ENCODE measurements at regions not wholly inside any gene's neighbourhood (a gene's known extent, or its start where the extent isn't known, plus 50 kb on each side); places are given as distances from the start of the nearest gene placed in this dataset.
"Not testable (repeated sequence)": the region's sequence is repeated elsewhere in the genome, so short reads cannot be mapped to it uniquely, and the experiment has no call there.

GRCh38 chr1:230493264-230493663, 67.1 kb upstream of the PGBD5 start:
- H3K27ac ChIP-seq (ENCODE audit: low read depth in 1 of 2, low read length in 1 of 2): no peak overlapping the region
- 79% methylated on average over 3 of the region's 3 CpGs for WGBS
- no peak overlapping the region for H3K4me3 ChIP-seq (ENCODE audit: low read length in 2 of 2)
- DNase-seq (ENCODE audit: low read depth in 6 of 9, low spot score in 9 of 9): no peak
- no peaks in the 10 kb centered on the region for H3K4me1 ChIP-seq (ENCODE audit: control insufficient read depth in 2 of 2, insufficient read depth in 2 of 2, low read length in 2 of 2)
- H3K36me3 ChIP-seq (ENCODE audit: control insufficient read depth in 2 of 2, insufficient read depth in 2 of 2, low read length in 1 of 2): no peaks in the 10 kb centered on the region
- no peaks in the 10 kb centered on the region for H3K27me3 ChIP-seq (ENCODE audit: control insufficient read depth in 2 of 2, insufficient read depth in 1 of 2, low read length in 1 of 2)
- H3K9me3 ChIP-seq (ENCODE audit: control insufficient read depth in 2 of 2, insufficient read depth in 1 of 2, low read length in 1 of 2): no peaks in the 10 kb centered on the region

- 97% methylated on average over 2 of the region's 2 CpGs for WGBS
- H3K27ac ChIP-seq (ENCODE audit: low read depth in 1 of 2, low read length in 1 of 2): no peak overlapping the region
- no peaks in the 10 kb centered on the region for H3K9me3 ChIP-seq (ENCODE audit: control insufficient read depth in 2 of 2, insufficient read depth in 1 of 2, low read length in 1 of 2)
- H3K36me3 ChIP-seq (ENCODE audit: control insufficient read depth in 2 of 2, insufficient read depth in 2 of 2, low read length in 1 of 2): no peaks in the 10 kb centered on the region
- DNase-seq (ENCODE audit: low read depth in 6 of 9, low spot score in 9 of 9): no peak
- H3K27me3 ChIP-seq (ENCODE audit: control insufficient read depth in 2 of 2, insufficient read depth in 1 of 2, low read length in 1 of 2): no peaks in the 10 kb centered on the region
- H3K4me3 ChIP-seq (ENCODE audit: low read length in 2 of 2): no peak overlapping the region
- H3K4me1 ChIP-seq (ENCODE audit: control insufficient read depth in 2 of 2, insufficient read depth in 2 of 2, low read length in 2 of 2): no peaks in the 10 kb centered on the region
Observed at GRCh38 chr1:230490436-230490835, 64.3 kb upstream of the PGBD5 start.

GRCh38 chr1:230487773-230488428, 61.8 kb upstream of the PGBD5 start:
- H3K9me3 ChIP-seq (ENCODE audit: control insufficient read depth in 2 of 2, insufficient read depth in 1 of 2, low read length in 1 of 2): no peaks in the 10 kb centered on the region
- 91% methylated on average over 4 of the region's 4 CpGs for WGBS
- no peaks in the 10 kb centered on the region for H3K4me1 ChIP-seq (ENCODE audit: control insufficient read depth in 2 of 2, insufficient read depth in 2 of 2, low read length in 2 of 2)
- no peaks in the 10 kb centered on the region for H3K36me3 ChIP-seq (ENCODE audit: control insufficient read depth in 2 of 2, insufficient read depth in 2 of 2, low read length in 1 of 2)
- no peaks in the 10 kb centered on the region for H3K27me3 ChIP-seq (ENCODE audit: control insufficient read depth in 2 of 2, insufficient read depth in 1 of 2, low read length in 1 of 2)
- H3K27ac ChIP-seq (ENCODE audit: low read depth in 1 of 2, low read length in 1 of 2): no peak overlapping the region
- no peak for DNase-seq (ENCODE audit: low read depth in 6 of 9, low spot score in 9 of 9)
- no peak overlapping the region for H3K4me3 ChIP-seq (ENCODE audit: low read length in 2 of 2)

GRCh38 chr1:230476622-230477003, 50.5 kb upstream of the PGBD5 start:
- no peak for DNase-seq (ENCODE audit: low read depth in 6 of 9, low spot score in 9 of 9)
- H3K27me3 ChIP-seq (ENCODE audit: control insufficient read depth in 2 of 2, insufficient read depth in 1 of 2, low read length in 1 of 2): peaks cover 0 to 7% of the 10 kb centered on the region in 2 donors
- 76% methylated on average over 14 of the region's 14 CpGs for WGBS
- no peak overlapping the region for H3K4me3 ChIP-seq (ENCODE audit: low read length in 2 of 2)
- H3K36me3 ChIP-seq (ENCODE audit: control insufficient read depth in 2 of 2, insufficient read depth in 2 of 2, low read length in 1 of 2): no peaks in the 10 kb centered on the region
- H3K27ac ChIP-seq (ENCODE audit: low read depth in 1 of 2, low read length in 1 of 2): no peak overlapping the region
- H3K9me3 ChIP-seq (ENCODE audit: control insufficient read depth in 2 of 2, insufficient read depth in 1 of 2, low read length in 1 of 2): no peaks in the 10 kb centered on the region
- H3K4me1 ChIP-seq (ENCODE audit: control insufficient read depth in 2 of 2, insufficient read depth in 2 of 2, low read length in 2 of 2): no peaks in the 10 kb centered on the region

GRCh38 chr1:230475856-230476621, 49.9 kb upstream of the PGBD5 start:
- not testable (repeated sequence) for H3K9me3 ChIP-seq (ENCODE audit: control insufficient read depth in 2 of 2, insufficient read depth in 1 of 2, low read length in 1 of 2); H3K27ac ChIP-seq (ENCODE audit: low read depth in 1 of 2, low read length in 1 of 2); H3K4me1 ChIP-seq (ENCODE audit: control insufficient read depth in 2 of 2, insufficient read depth in 2 of 2, low read length in 2 of 2); DNase-seq (ENCODE audit: low read depth in 6 of 9, low spot score in 9 of 9); H3K4me3 ChIP-seq (ENCODE audit: low read length in 2 of 2); H3K27me3 ChIP-seq (ENCODE audit: control insufficient read depth in 2 of 2, insufficient read depth in 1 of 2, low read length in 1 of 2); H3K36me3 ChIP-seq (ENCODE audit: control insufficient read depth in 2 of 2, insufficient read depth in 2 of 2, low read length in 1 of 2)
- 39% methylated on average over 12 of the region's 12 CpGs for WGBS

Measured in thymus (tissue), 11 donors.